GM12878 (cell line): ENCODE measurements at regions not wholly inside any gene's neighbourhood (a gene's known extent, or its start where the extent isn't known, plus 50 kb on each side); places are given as distances from the start of the nearest gene placed in this dataset.

ENCODE experiments used
- ATAC-seq: fragments of 200-7000 bp; cut with Tn5 transposase; 3 replicates; pipeline ENCODE4 v1.9.1; 2020; ENCODE audit warnings: mild to moderate bottlenecking, moderate library complexity
- BruUV-seq: library from RNA; stranded (reverse); fragments of 400-500 nt; replicated peaks from 2 replicates; lab custom pipeline; 2021; lab: Mats Ljungman, UMichigan
- CTCF ChIA-PET: fragments of 300-600 bp; sonication (Branson Sonifier 250); formaldehyde crosslinking; extraction: SDS; loops from one replicate; lab custom pipeline; 2021; ENCODE audit warnings: inconsistent platforms; lab: Yijun Ruan, JAX
- POLR2A ChIA-PET: fragments of 350-600 bp; formaldehyde crosslinking; extraction: SDS; loops from one replicate; lab custom pipeline; 2021; ENCODE audit warnings: inconsistent platforms; lab: Charles Lee
- RAD21 ChIA-PET: fragments of 300-600 bp; sonication (Branson Sonifier 250); formaldehyde crosslinking; loops from one replicate; lab custom pipeline; 2023; ENCODE audit warnings: antibody characterized with exemption; ENCODE audit not compliant: unreplicated experiment; lab: Charles Lee
- SMC1A ChIA-PET: fragments of 300-600 bp; sonication (Branson Sonifier 250); formaldehyde crosslinking; loops from one replicate; lab custom pipeline; 2023; ENCODE audit not compliant: unreplicated experiment, uncharacterized antibody; lab: Charles Lee
- DNase-seq: peaks from one replicate; pipeline ENCODE4 v3.0.0-alpha.2; 2011; ENCODE audit warnings: low read depth, low spot score
- FAIRE-seq: peaks from 3 replicates; lab custom pipeline; 2011; peaks lifted over from hg19 to GRCh38; lab: Jason Lieb, UNC
- H2AFZ ChIP-seq: 2 replicates; pipeline ENCODE4 v1.6.0; 2011; ENCODE audit warnings: low read depth, low read length, control low read depth; ENCODE audit not compliant: control insufficient read depth
- H3K27ac ChIP-seq: 2 replicates; pipeline ENCODE4 v1.5.1; 2011; ENCODE audit warnings: control low read depth; ENCODE audit not compliant: control insufficient read depth, insufficient read depth
- H3K27me3 ChIP-seq, 2 experiments: replicated peaks in 1 of 2; 2 replicates each; pipeline versions ENCODE4 v1.6.0 to v1.6.1; 2011; ENCODE audit warnings: low read length in 1 of 2; ENCODE audit not compliant: control insufficient read depth in 2 of 2, insufficient read depth in 2 of 2
- H3K36me3 ChIP-seq, 2 experiments: 2 replicates each; pipeline ENCODE4 v1.5.1; 2011; ENCODE audit warnings: low read length in 1 of 2; ENCODE audit not compliant: control insufficient read depth in 2 of 2, insufficient read depth in 2 of 2
- H3K4me1 ChIP-seq: 2 replicates; pipeline ENCODE4 v1.6.1; 2011; ENCODE audit warnings: mild to moderate bottlenecking, low read length, moderate library complexity, mixed read lengths; ENCODE audit not compliant: control insufficient read depth, insufficient read depth
- H3K4me2 ChIP-seq: 2 replicates; pipeline ENCODE4 v1.6.0; 2011; ENCODE audit warnings: control low read depth; ENCODE audit not compliant: control insufficient read depth, insufficient read depth
- H3K4me3 ChIP-seq: fragments of 200-600 bp; sonication (generic); 2 replicates; pipeline ENCODE4 v1.5.1; 2016
- H3K79me2 ChIP-seq: 2 replicates; pipeline ENCODE4 v1.6.0; 2011; ENCODE audit warnings: low read length; ENCODE audit not compliant: control insufficient read depth, insufficient read depth
- H3K9ac ChIP-seq: 2 replicates; pipeline ENCODE4 v1.8.0; 2011; ENCODE audit warnings: low read length, control low read depth, mixed read lengths; ENCODE audit not compliant: control insufficient read depth, insufficient read depth
- H3K9me3 ChIP-seq: replicated peaks from 3 replicates; pipeline ENCODE4 v1.5.1; 2011; ENCODE audit warnings: mild to moderate bottlenecking, low read length; ENCODE audit not compliant: control insufficient read depth, insufficient read depth
- H4K20me1 ChIP-seq: 2 replicates; pipeline ENCODE4 v1.6.0; 2011; ENCODE audit not compliant: control insufficient read depth, insufficient read depth
- ATF7 ChIP-seq: fragments of 450-650 bp; IDR thresholded peaks from 2 replicates; pipeline ENCODE4 v1.6.1; 2016; ENCODE audit warnings: low read depth, mild to moderate bottlenecking
- BRCA1 ChIP-seq: IDR thresholded peaks from 2 replicates; pipeline ENCODE4 v1.6.1; 2011; ENCODE audit warnings: low read depth, low read length, improper control_type of control experiment
- CHD2 ChIP-seq: IDR thresholded peaks from 2 replicates; pipeline ENCODE4 v1.6.1; 2011; ENCODE audit warnings: low read depth, low read length, improper control_type of control experiment, borderline replicate concordance
- CHD4 ChIP-seq: fragments of 200-600 bp; sonication (generic); IDR thresholded peaks from 2 replicates; pipeline ENCODE4 v1.6.1; 2016; ENCODE audit warnings: mild to moderate bottlenecking
- EGR1 ChIP-seq, 2 experiments: IDR thresholded peaks; 1 replicate in 1 of 2; 2 replicates in 1 of 2; pipeline ENCODE4 v1.6.1; 2011 to 2012; ENCODE audit warnings: low read depth in 2 of 2, low read length in 2 of 2, borderline replicate concordance in 1 of 2, mild to moderate bottlenecking in 1 of 2, moderate library complexity in 1 of 2
- ETV6 ChIP-seq, 2 experiments: fragments of 450-650 bp in 1 of 2; IDR thresholded peaks in 1 of 2; conservative IDR thresholded peaks in 1 of 2; 2 replicates each; pipeline ENCODE4 v1.6.1; 2014; ENCODE audit warnings: antibody characterized with exemption in 1 of 2, borderline replicate concordance in 1 of 2, low read depth in 1 of 2, mild to moderate bottlenecking in 1 of 2, moderate library complexity in 1 of 2
- HDGF ChIP-seq: fragments of 450-650 bp; IDR thresholded peaks from 2 replicates; pipeline ENCODE4 v1.6.1; 2016; ENCODE audit warnings: antibody characterized with exemption
- IRF3 ChIP-seq: fragments of 450-650 bp; IDR thresholded peaks from 2 replicates; pipeline ENCODE4 v1.6.1; 2014; ENCODE audit warnings: mild to moderate bottlenecking
- IRF4 ChIP-seq: IDR thresholded peaks from 2 replicates; pipeline ENCODE4 v1.6.1; 2011; ENCODE audit warnings: low read depth, low read length
- MEF2B ChIP-seq: fragments of 450-650 bp; IDR thresholded peaks from 2 replicates; pipeline ENCODE4 v1.6.1; 2018; ENCODE audit warnings: mild to moderate bottlenecking, moderate library complexity; ENCODE audit not compliant: partially characterized antibody, poor library complexity, severe bottlenecking
- MTA2 ChIP-seq: fragments of 450-650 bp; IDR thresholded peaks from 2 replicates; pipeline ENCODE4 v1.6.1; 2016; ENCODE audit warnings: low read depth, mild to moderate bottlenecking, moderate library complexity
- MTA3 ChIP-seq: IDR thresholded peaks from 2 replicates; pipeline ENCODE4 v1.6.1; 2012; ENCODE audit warnings: low read length, inconsistent platforms, borderline replicate concordance
- POLR2AphosphoS2 ChIP-seq: IDR thresholded peaks from 2 replicates; pipeline ENCODE4 v1.6.1; 2011; ENCODE audit warnings: low read depth, mild to moderate bottlenecking, low read length, improper control_type of control experiment, moderate library complexity
- PRDM15 ChIP-seq: fragments of 450-650 bp; formaldehyde crosslinking; IDR thresholded peaks from 2 replicates; pipeline ENCODE4 v1.4.0; 2020; ENCODE audit warnings: mild to moderate bottlenecking, moderate library complexity
- ZZZ3 ChIP-seq: IDR thresholded peaks from 2 replicates; pipeline ENCODE4 v1.6.1; 2011; ENCODE audit warnings: low read depth; ENCODE audit not compliant: control insufficient read depth, insufficient read length
- WGBS: methylation state at CpG from one replicate; pipeline ENCODE4 v1.1.6; 2016; ENCODE audit warnings: low lambda C conversion rate; ENCODE audit not compliant: insufficient replicate concordance, insufficient coverage; ENCODE audit errors: missing lambda C conversion rate; 5-methylcytosine and 5-hydroxymethylcytosine counted together
- in situ Hi-C: fragments of 300-500 bp; cut with MboI; formaldehyde crosslinking; loops from 9 replicates; pipeline ENCODE4 v1.14.3; 2018; ENCODE audit warnings: mixed read lengths
- intact Hi-C: fragments of 100-400 bp; cut with micrococcal nuclease; formaldehyde crosslinking; loops from one replicate; pipeline ENCODE4 v1.14.2; 2022; ENCODE audit not compliant: unreplicated experiment
- TF ChIP-seq, protein P1 (sequence below), 3 experiments: IDR thresholded peaks in 2 of 3; conservative IDR thresholded peaks in 1 of 3; 2 replicates each; pipeline ENCODE4 v1.5.1; 2011; ENCODE audit warnings: low read depth in 3 of 3, low read length in 3 of 3, mild to moderate bottlenecking in 3 of 3, control low read depth in 2 of 3, moderate library complexity in 2 of 3, inconsistent platforms in 1 of 3, mixed read lengths in 1 of 3; ENCODE audit not compliant: control insufficient read depth in 2 of 3, insufficient read depth in 1 of 3; ENCODE audit errors: extremely low read depth in 1 of 3

- no peak for TF ChIP-seq IRF3
- TF ChIP-seq ETV6 (conservative IDR thresholded peaks at IDR 0.05 in 1 of 2, IDR thresholded peaks at IDR 0.05 in 1 of 2; ENCODE audit: borderline replicate concordance in 1 of 2, low read depth in 1 of 2), result no peak
- no peak for TF ChIP-seq CHD2
- no peak for TF ChIP-seq PRDM15 (CRISPR knock-in tag)
- no peak for TF ChIP-seq ATF7
These were observed 53.3 kb upstream of the NXPH1 start (continued) for GRCh38 chr7:8380130-8380529.

- FAIRE-seq, result no peak
- H3K4me1 ChIP-seq, result peaks cover 11% of the 10 kb centered on the region
- no TSS peak for BruUV-seq
- H3K27me3 ChIP-seq, result no peaks in the 10 kb centered on the region
- no peak for ATAC-seq
- POLR2A ChIA-PET, result no interaction called here
- intact Hi-C loops, result no loop called here
- 82% methylated on average over 4 of the region's 4 CpGs for WGBS
- H3K27ac ChIP-seq, result no peak overlapping the region
- SMC1A ChIA-PET, result no interaction called here
- CTCF ChIA-PET, result no interaction called here
- no peak overlapping the region for H2AFZ ChIP-seq
- in situ Hi-C loops, result no loop called here
- H3K36me3 ChIP-seq, result no peaks in the 10 kb centered on the region
- H4K20me1 ChIP-seq, result no peaks in the 10 kb centered on the region
- RAD21 ChIA-PET, result no interaction called here
- H3K79me2 ChIP-seq, result no peaks in the 10 kb centered on the region
- no peak overlapping the region for H3K4me2 ChIP-seq
- no peak overlapping the region for H3K4me3 ChIP-seq
- no peaks in the 10 kb centered on the region for H3K9me3 ChIP-seq
- no peak for DNase-seq
- H3K9ac ChIP-seq, result no peak overlapping the region
- TF ChIP-seq MTA2, result no peak
- no peak for TF ChIP-seq CHD4
- no peak for TF ChIP-seq MEF2B
- TF ChIP-seq, protein P1, sequence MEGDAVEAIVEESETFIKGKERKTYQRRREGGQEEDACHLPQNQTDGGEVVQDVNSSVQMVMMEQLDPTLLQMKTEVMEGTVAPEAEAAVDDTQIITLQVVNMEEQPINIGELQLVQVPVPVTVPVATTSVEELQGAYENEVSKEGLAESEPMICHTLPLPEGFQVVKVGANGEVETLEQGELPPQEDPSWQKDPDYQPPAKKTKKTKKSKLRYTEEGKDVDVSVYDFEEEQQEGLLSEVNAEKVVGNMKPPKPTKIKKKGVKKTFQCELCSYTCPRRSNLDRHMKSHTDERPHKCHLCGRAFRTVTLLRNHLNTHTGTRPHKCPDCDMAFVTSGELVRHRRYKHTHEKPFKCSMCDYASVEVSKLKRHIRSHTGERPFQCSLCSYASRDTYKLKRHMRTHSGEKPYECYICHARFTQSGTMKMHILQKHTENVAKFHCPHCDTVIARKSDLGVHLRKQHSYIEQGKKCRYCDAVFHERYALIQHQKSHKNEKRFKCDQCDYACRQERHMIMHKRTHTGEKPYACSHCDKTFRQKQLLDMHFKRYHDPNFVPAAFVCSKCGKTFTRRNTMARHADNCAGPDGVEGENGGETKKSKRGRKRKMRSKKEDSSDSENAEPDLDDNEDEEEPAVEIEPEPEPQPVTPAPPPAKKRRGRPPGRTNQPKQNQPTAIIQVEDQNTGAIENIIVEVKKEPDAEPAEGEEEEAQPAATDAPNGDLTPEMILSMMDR (IDR thresholded peaks at IDR 0.05 in 2 of 3, conservative IDR thresholded peaks at IDR 0.05 in 1 of 3; ENCODE audit: control insufficient read depth in 2 of 3, extremely low read depth in 1 of 3, insufficient read depth in 1 of 3, low read depth in 3 of 3, low read length in 3 of 3), result no peak
- no peak for TF ChIP-seq IRF4
- TF ChIP-seq HDGF, result no peak
- no peak for TF ChIP-seq MTA3
- no peak for TF ChIP-seq EGR1 (IDR thresholded peaks at IDR 0.05; ENCODE audit: borderline replicate concordance in 1 of 2, low read depth in 2 of 2, low read length in 2 of 2)
- no peak for TF ChIP-seq BRCA1
- TF ChIP-seq POLR2AphosphoS2, result no peak
- TF ChIP-seq ZZZ3, result no peak
These were observed 51.2 kb upstream of the NXPH1 start for GRCh38 chr7:8382004-8382730.
